B cell (primary cell): ENCODE measurements at regions not wholly inside any gene's neighbourhood (a gene's known extent, or its start where the extent isn't known, plus 50 kb on each side); places are given as distances from the start of the nearest gene placed in this dataset.

Experiments used
- ATAC-seq: fragments of 200-7000 bp; cut with Tn5 transposase; one replicate; pipeline ENCODE4 v1.10.0; 2021; ENCODE audit warnings: low read depth, mild to moderate bottlenecking, moderate number of reproducible peaks, moderate library complexity
- CTCF ChIA-PET: fragments of 350-600 bp; sonication (Branson Sonifier 250); formaldehyde crosslinking; loops from one replicate; lab custom pipeline; 2021; ENCODE audit warnings: antibody characterized with exemption, inconsistent platforms; lab: Charles Lee
- POLR2A ChIA-PET: fragments of 350-600 bp; sonication (Branson Sonifier 250); formaldehyde crosslinking; loops from one replicate; lab custom pipeline; 2021; ENCODE audit warnings: antibody characterized with exemption; lab: Charles Lee
- DNase-seq: peaks from one replicate; pipeline ENCODE4 v3.0.0; 2013
- H2AFZ ChIP-seq: 2 replicates; pipeline ENCODE4 v1.6.1; 2012; ENCODE audit warnings: mild to moderate bottlenecking, low read depth, low read length; ENCODE audit not compliant: insufficient read depth, poor library complexity, severe bottlenecking
- H3K27ac ChIP-seq, 2 donors: 1 replicate in 1 of 2; 2 replicates in 1 of 2; pipeline ENCODE4 v1.5.1; 2012 to 2013; ENCODE audit warnings: low read length in 2 of 2, mild to moderate bottlenecking in 2 of 2, moderate library complexity in 1 of 2
- H3K27me3 ChIP-seq, 4 experiments: fragments of 200-600 bp in 1 of 4; sonication (generic) in 1 of 4; replicated peaks in 1 of 4; 1 replicate in 2 of 4; 2 replicates in 2 of 4; pipeline versions ENCODE4 v1.6.1 to v1.7.0; 2013 to 2016; ENCODE audit warnings: low read length in 3 of 4, mild to moderate bottlenecking in 2 of 4, mixed read lengths in 1 of 4, moderate library complexity in 1 of 4; ENCODE audit not compliant: insufficient read depth in 4 of 4, control insufficient read depth in 3 of 4; ENCODE audit errors: control extremely low read depth in 1 of 4
- H3K36me3 ChIP-seq, 2 experiments: replicated peaks in 1 of 2; 1 replicate in 1 of 2; 2 replicates in 1 of 2; pipeline versions ENCODE4 v1.6.1 to v1.7.1; 2013; ENCODE audit warnings: low read length in 1 of 2; ENCODE audit not compliant: insufficient read depth in 2 of 2, control insufficient read depth in 1 of 2; ENCODE audit errors: control extremely low read depth in 1 of 2, extremely low read depth in 1 of 2
- H3K4me1 ChIP-seq, 2 donors: fragments of 200-600 bp in 1 of 2; sonication (generic) in 1 of 2; 1 replicate in 1 of 2; 2 replicates in 1 of 2; pipeline versions ENCODE4 v1.5.1 to v1.6.1; 2013 to 2017; ENCODE audit warnings: low read length in 2 of 2; ENCODE audit not compliant: control insufficient read depth in 2 of 2, insufficient read depth in 2 of 2
- H3K4me2 ChIP-seq: replicated peaks from 2 replicates; pipeline ENCODE3; 2012; ENCODE audit warnings: mild to moderate bottlenecking, low read depth, low read length; ENCODE audit not compliant: poor library complexity, severe bottlenecking
- H3K4me3 ChIP-seq, 5 experiments: fragments of 200-600 bp in 1 of 5; sonication (generic) in 1 of 5; 1 replicate in 3 of 5; 2 replicates in 2 of 5; pipeline versions ENCODE4 v1.5.1 to v1.7.0; 2011 to 2016; ENCODE audit warnings: low read length in 4 of 5, mild to moderate bottlenecking in 4 of 5, low read depth in 2 of 5, control low read depth in 1 of 5, moderate library complexity in 1 of 5; ENCODE audit not compliant: insufficient read depth in 1 of 5; ENCODE audit errors: control extremely low read depth in 1 of 5, extremely low read depth in 1 of 5
- H3K79me2 ChIP-seq: fragments of 200-600 bp; sonication (generic); one replicate; pipeline ENCODE4 v1.6.0; 2016; ENCODE audit warnings: low read length; ENCODE audit not compliant: control insufficient read depth, insufficient read depth
- H3K9ac ChIP-seq: fragments of 200-600 bp; sonication (generic); 2 replicates; pipeline ENCODE4 v1.6.1; 2017; ENCODE audit warnings: mild to moderate bottlenecking, low read length, moderate library complexity
- H3K9me3 ChIP-seq, 3 donors: one replicate each; pipeline versions ENCODE4 v1.6.1 to v1.7.1; 2013; ENCODE audit warnings: low read length in 2 of 3; ENCODE audit not compliant: control insufficient read depth in 2 of 3, insufficient read depth in 1 of 3; ENCODE audit errors: control extremely low read depth in 1 of 3
- H4K20me1 ChIP-seq: 2 replicates; pipeline ENCODE4 v1.6.0; 2012; ENCODE audit warnings: mild to moderate bottlenecking, low read length; ENCODE audit not compliant: insufficient read depth, control insufficient read depth, poor library complexity, severe bottlenecking
- H3K27ac Mint-ChIP-seq: one replicate; pipeline ENCODE4 v1.8.0; 2021; ENCODE audit warnings: mixed read lengths
- H3K27me3 Mint-ChIP-seq: one replicate; pipeline ENCODE4 v1.8.0; 2021; ENCODE audit warnings: mixed read lengths
- H3K4me1 Mint-ChIP-seq: one replicate; pipeline ENCODE4 v1.8.0; 2021; ENCODE audit warnings: mixed read lengths
- H3K4me3 Mint-ChIP-seq: one replicate; pipeline ENCODE4 v1.8.0; 2021; ENCODE audit warnings: mixed read lengths
- H3K9me3 Mint-ChIP-seq: one replicate; pipeline ENCODE4 v1.8.0; 2022; ENCODE audit warnings: mixed read lengths; ENCODE audit not compliant: insufficient read depth
- EZH2 ChIP-seq: IDR thresholded peaks from 2 replicates; pipeline ENCODE4 v1.6.1; 2012; ENCODE audit warnings: borderline replicate concordance, low read depth, mild to moderate bottlenecking, moderate library complexity, low read length; ENCODE audit not compliant: insufficient read depth, poor library complexity, severe bottlenecking
- WGBS: methylation state at CpG from one replicate; pipeline ENCODE4 v1.1.5; 2013; ENCODE audit warnings: missing lambda C conversion rate; ENCODE audit not compliant: insufficient coverage; 5-methylcytosine and 5-hydroxymethylcytosine counted together
- intact Hi-C: fragments of 100-400 bp; cut with micrococcal nuclease; formaldehyde crosslinking; loops from one replicate; pipeline ENCODE4 v1.10.0; 2022
- TF ChIP-seq, protein P1 (sequence below): fragments of 200-600 bp; IDR thresholded peaks from one replicate; pipeline ENCODE4 v1.8.0; 2022; ENCODE audit warnings: antibody characterized with exemption, mild to moderate bottlenecking

DNA sequence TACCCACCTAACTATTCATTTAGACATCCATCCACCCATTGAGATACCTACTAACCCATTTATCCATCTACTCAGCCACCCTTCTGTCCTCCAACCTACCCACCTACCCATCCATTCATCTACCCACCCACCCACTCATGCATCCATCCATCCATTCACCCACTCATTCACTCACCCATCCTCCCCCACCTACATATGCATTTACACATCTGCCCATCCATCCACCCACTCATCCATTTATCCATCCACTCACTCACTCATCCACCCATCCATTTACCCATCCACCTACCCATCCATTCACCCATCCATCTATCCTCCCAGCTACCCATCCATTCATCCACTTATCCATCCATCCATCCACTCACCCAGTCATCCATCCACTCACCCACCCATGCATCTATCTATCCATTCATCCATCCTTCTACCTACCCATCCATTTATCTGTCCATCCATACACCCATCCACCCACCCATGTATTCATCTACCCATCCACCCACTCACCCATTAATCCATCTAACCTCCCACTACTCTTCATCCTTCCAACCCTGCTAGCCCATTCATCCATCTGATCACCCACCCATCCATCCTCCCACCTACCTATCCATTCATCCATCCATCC, 378.7 kb downstream of the CTTN start:
- no peaks in the 10 kb centered on the region for H3K79me2 ChIP-seq

DNA sequence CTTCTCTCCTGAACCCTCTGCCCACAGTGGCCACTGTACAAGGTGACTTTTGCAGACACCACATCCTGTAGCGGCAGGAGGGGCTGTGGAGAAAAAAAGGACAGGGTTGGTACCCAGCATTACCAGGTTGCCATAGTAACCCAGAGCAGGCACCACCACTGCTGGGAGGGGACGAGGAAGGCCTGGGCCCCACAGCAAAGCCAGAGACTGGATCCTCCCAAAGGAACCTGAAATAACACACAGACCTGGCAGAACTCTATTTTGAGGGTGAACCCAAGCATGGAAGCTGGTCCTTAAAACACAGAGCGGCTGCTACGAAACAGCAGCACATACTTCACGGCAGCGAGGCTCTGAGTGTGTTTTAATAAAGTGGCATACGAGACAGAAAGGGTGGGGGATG, 380.6 kb downstream of the CTTN start:
- intact Hi-C loops = no loop called here
- Histone ChIP-seq H2AFZ (no peak overlapping the region), H3K4me2 (no peak overlapping the region), H3K27me3 (no peaks in the 10 kb centered on the region), H3K4me3 (no peak overlapping the region), H4K20me1 (no peaks in the 10 kb centered on the region), H3K36me3 (no peaks in the 10 kb centered on the region), H3K79me2 (no peaks in the 10 kb centered on the region), H3K4me1 (no peaks in the 10 kb centered on the region), H3K27ac (no peak overlapping the region), H3K9me3 (peaks cover 0 to 8% (median 0%) of the 10 kb centered on the region in 3 donors), H3K9ac (no peak overlapping the region)
- TF ChIP-seq, protein P1, sequence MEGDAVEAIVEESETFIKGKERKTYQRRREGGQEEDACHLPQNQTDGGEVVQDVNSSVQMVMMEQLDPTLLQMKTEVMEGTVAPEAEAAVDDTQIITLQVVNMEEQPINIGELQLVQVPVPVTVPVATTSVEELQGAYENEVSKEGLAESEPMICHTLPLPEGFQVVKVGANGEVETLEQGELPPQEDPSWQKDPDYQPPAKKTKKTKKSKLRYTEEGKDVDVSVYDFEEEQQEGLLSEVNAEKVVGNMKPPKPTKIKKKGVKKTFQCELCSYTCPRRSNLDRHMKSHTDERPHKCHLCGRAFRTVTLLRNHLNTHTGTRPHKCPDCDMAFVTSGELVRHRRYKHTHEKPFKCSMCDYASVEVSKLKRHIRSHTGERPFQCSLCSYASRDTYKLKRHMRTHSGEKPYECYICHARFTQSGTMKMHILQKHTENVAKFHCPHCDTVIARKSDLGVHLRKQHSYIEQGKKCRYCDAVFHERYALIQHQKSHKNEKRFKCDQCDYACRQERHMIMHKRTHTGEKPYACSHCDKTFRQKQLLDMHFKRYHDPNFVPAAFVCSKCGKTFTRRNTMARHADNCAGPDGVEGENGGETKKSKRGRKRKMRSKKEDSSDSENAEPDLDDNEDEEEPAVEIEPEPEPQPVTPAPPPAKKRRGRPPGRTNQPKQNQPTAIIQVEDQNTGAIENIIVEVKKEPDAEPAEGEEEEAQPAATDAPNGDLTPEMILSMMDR = no peak
- TF ChIP-seq EZH2 = no peak
- Mint-ChIP-seq H3K4me3 (no peak overlapping the region), H3K27ac (no peak overlapping the region), H3K4me1 (no peaks in the 10 kb centered on the region), H3K27me3 (no peaks in the 10 kb centered on the region), H3K9me3 (no peaks in the 10 kb centered on the region)
- no peak for DNase-seq
- WGBS = 87% methylated on average over 6 of the region's 7 CpGs
- CTCF ChIA-PET = no interaction called here
- no peak for ATAC-seq
- POLR2A ChIA-PET = no interaction called here

More for the DNA sequence above, 378.7 kb downstream of the CTTN start:
- Histone ChIP-seq H3K9ac (no peak overlapping the region), H3K4me1 (no peaks in the 10 kb centered on the region), H3K9me3 (peaks cover 0 to 8% (median 0%) of the 10 kb centered on the region in 3 donors), H3K27ac (no peak overlapping the region), H3K4me3 (no peak overlapping the region), H3K4me2 (no peak overlapping the region), H2AFZ (no peak overlapping the region), H3K36me3 (no peaks in the 10 kb centered on the region), H3K27me3 (no peaks in the 10 kb centered on the region), H4K20me1 (no peaks in the 10 kb centered on the region)
- ChIA-PET POLR2A (no interaction called here), CTCF (no interaction called here)
- no peak for TF ChIP-seq EZH2
- TF ChIP-seq, protein P1 = no peak
- Mint-ChIP-seq H3K9me3 (no peaks in the 10 kb centered on the region), H3K4me3 (no peak overlapping the region), H3K4me1 (no peaks in the 10 kb centered on the region), H3K27me3 (no peaks in the 10 kb centered on the region), H3K27ac (no peak overlapping the region)
- DNase-seq (no peak), ATAC-seq (no peak)
- intact Hi-C loops = no loop called here
